ENCODE measurements at regions not wholly inside any gene's neighbourhood (a gene's known extent, or its start where the extent isn't known, plus 50 kb on each side); places are given as distances from the start of the nearest gene placed in this dataset.

DNA sequence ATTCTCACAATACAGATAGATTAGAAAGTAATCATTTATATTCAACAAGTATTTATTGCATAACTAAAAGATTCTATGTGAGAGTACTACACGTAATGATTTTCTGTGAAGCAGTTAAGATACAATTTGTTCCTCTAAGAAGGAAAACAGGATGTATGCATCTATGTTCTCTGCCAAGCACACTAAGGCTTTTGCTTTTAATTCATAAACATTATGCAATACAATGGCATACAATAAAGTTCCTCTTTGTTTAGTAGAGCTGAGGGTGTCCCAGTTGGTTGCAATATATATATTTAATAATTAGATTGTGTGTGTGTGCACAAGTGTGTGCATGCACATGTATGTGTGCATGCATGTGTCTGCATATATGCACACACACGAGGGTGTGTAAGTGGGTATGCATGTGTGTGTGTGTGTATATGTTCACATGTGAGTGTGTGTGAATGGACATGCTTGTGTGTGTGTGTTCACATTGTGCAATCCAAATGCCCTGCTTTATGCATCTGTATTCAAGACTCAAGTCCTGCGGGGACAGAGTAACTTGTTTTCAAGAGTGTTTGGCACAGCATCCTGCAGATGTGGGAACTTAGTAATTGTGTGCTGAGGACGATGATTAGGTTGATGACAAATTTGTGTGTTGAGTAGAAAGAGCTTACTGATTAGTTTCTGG, 481.5 kb upstream of the KLF6 start:
- no CpG with 5 or more reads among the region's 4 CpGs for WGBS (ENCODE audit: extremely low coverage, insufficient read length, low lambda C conversion rate)
- Histone ChIP-seq H2BK120ac (ENCODE audit: low read depth, low read length, poor library complexity, severe bottlenecking) (no peak overlapping the region), H2AFZ (ENCODE audit: low read length) (no peak overlapping the region), H4K91ac (ENCODE audit: insufficient read length, low read depth, low read length) (no peak overlapping the region), H3K4me1 (ENCODE audit: insufficient read depth, low read length) (no peaks in the 10 kb centered on the region), H3T11ph (ENCODE audit: low read length) (no peak overlapping the region), H3K4ac (ENCODE audit: low read depth, low read length) (no peak overlapping the region), H3K79me2 (ENCODE audit: insufficient read depth, low read length) (no peaks in the 10 kb centered on the region), H2BK5ac (ENCODE audit: insufficient read length, low read length) (no peak overlapping the region), H4K5ac (ENCODE audit: insufficient read length, low read depth, low read length) (no peak overlapping the region), H3K4me2 (ENCODE audit: insufficient read depth, insufficient read length, low read length) (no peak overlapping the region), H3K9me3 (ENCODE audit: control insufficient read depth, low read depth, low read length) (peaks cover 7% of the 10 kb centered on the region), H2BK15ac (ENCODE audit: low read depth, low read length) (no peak overlapping the region), H3K14ac (ENCODE audit: insufficient read depth, low read length) (no peak overlapping the region), H4K20me1 (ENCODE audit: control insufficient read depth, insufficient read depth, insufficient read length) (no peaks in the 10 kb centered on the region), H2BK20ac (ENCODE audit: low read depth, low read length, poor library complexity, severe bottlenecking) (no peak overlapping the region), H3K23me2 (ENCODE audit: insufficient read length, low read depth, low read length, poor library complexity, severe bottlenecking) (no peaks in the 10 kb centered on the region), H2AK5ac (ENCODE audit: insufficient read length, low read length) (no peak overlapping the region), H2BK12ac (ENCODE audit: insufficient read length, low read depth, low read length) (no peak overlapping the region), H3K9ac (ENCODE audit: extremely low read depth, insufficient read length, low read length) (no peak overlapping the region), H3K23ac (ENCODE audit: insufficient read length, low read depth, low read length) (no peak overlapping the region), H4K8ac (replicated peaks; ENCODE audit: insufficient read length, low read depth, low read length) (no peak overlapping the region), H3K18ac (ENCODE audit: insufficient read length, low read depth, low read length) (no peak overlapping the region), H3K56ac (ENCODE audit: insufficient read length, low read depth, low read length) (no peak overlapping the region), H3K27ac (ENCODE audit: insufficient read length, low read depth, low read length) (no peak overlapping the region), H3K79me1 (ENCODE audit: insufficient read depth, low read depth, low read length, poor library complexity, severe bottlenecking) (no peaks in the 10 kb centered on the region), H3K27me3 (ENCODE audit: insufficient read depth, low read length) (no peaks in the 10 kb centered on the region)
- Mint-ChIP-seq H3K27ac (no peak overlapping the region), H3K27me3 (ENCODE audit: low read depth) (no peaks in the 10 kb centered on the region), H3K36me3 (ENCODE audit: insufficient read depth in 1 of 3, low read depth in 3 of 3) (peaks cover 13 to 16% (median 16%) of the 10 kb centered on the region in 3 experiments), H3K9me3 (peaks cover 18 to 27% of the 10 kb centered on the region in 2 experiments), H3K4me1 (no peaks in the 10 kb centered on the region), H3K4me3 (no peak overlapping the region)
- no peak for DNase-seq
- no peak for TF ChIP-seq CTCF (conservative IDR thresholded peaks at IDR 0.05)
